Thyroid gland (tissue), 4 donors: ENCODE measurements at regions not wholly inside any gene's neighbourhood (a gene's known extent, or its start where the extent isn't known, plus 50 kb on each side); places are given as distances from the start of the nearest gene placed in this dataset.

Source experiments
- DNase-seq, 2 donors: peaks; one replicate each; pipeline ENCODE4 v3.0.0-alpha.2; 2019
- H3K27ac ChIP-seq, 3 donors: fragments of 200-600 bp; sonication (generic); 1 replicate in 2 of 3; 2 replicates in 1 of 3; pipeline ENCODE4 v1.5.1; 2016 to 2019; ENCODE audit warnings: mild to moderate bottlenecking in 1 of 3, moderate library complexity in 1 of 3
- H3K27me3 ChIP-seq: fragments of 200-600 bp; sonication (generic); one replicate; pipeline ENCODE4 v1.5.1; 2019
- H3K36me3 ChIP-seq, 2 donors: fragments of 200-600 bp; sonication (generic); one replicate each; pipeline ENCODE4 v1.5.1; 2016 to 2019
- H3K4me1 ChIP-seq, 2 donors: fragments of 200-600 bp; sonication (generic); one replicate each; pipeline ENCODE4 v1.5.1; 2017 to 2019
- H3K4me3 ChIP-seq, 3 donors: fragments of 200-600 bp; sonication (generic); replicated peaks in 1 of 3; 1 replicate in 2 of 3; 2 replicates in 1 of 3; pipeline ENCODE4 v1.5.1; 2016; ENCODE audit warnings: mild to moderate bottlenecking in 1 of 3
- H3K9me3 ChIP-seq: fragments of 200-600 bp; sonication (generic); one replicate; pipeline ENCODE4 v1.5.1; 2017
- POLR2A ChIP-seq, 2 donors: fragments of 450-650 bp; IDR thresholded peaks; one replicate each; pipeline ENCODE4 v1.6.1; 2017; ENCODE audit warnings: antibody characterized with exemption in 2 of 2, mild to moderate bottlenecking in 2 of 2, moderate library complexity in 1 of 2
- WGBS, 2 donors: methylation state at CpG; one replicate each; pipeline ENCODE4 v1.1.5; 2017; 5-methylcytosine and 5-hydroxymethylcytosine counted together
- intact Hi-C: fragments of 100-400 bp; cut with DNase I; formaldehyde crosslinking; loops from one replicate; pipeline ENCODE4 v1.15.1; 2023
- TF ChIP-seq, protein P1 (sequence below), 6 experiments: fragments of 200-600 bp in 3 of 6; fragments of 450-650 bp in 3 of 6; sonication (generic) in 3 of 6; IDR thresholded peaks; one replicate each; pipeline ENCODE4 v1.5.1; 2016 to 2019; ENCODE audit warnings: antibody characterized with exemption in 6 of 6, mild to moderate bottlenecking in 2 of 6, inconsistent platforms in 1 of 6, moderate library complexity in 1 of 6

DNA sequence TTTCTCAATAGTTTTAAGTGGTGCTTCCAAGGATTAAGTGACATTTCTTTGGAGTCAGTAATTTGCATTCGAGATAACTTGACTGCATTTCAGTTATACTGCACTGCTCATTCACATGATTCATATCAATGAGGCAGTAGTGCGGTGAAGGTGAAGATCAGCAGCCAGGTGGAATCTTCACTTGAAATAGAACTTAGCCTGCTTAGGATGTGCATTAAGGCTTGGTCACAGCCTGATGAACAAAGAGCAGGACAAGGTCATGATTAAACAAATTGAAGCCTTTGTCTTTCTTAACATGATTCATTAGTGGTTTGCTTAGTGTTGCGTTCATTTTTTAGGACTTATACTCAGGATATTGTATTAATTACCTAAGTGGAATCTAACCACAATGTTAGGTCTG lies 212.1 kb upstream of the GALNTL6 start:
- Histone ChIP-seq H3K4me3 (no peak overlapping the region), H3K27ac (no peak overlapping the region), H3K9me3 (no peaks in the 10 kb centered on the region), H3K36me3 (no peaks in the 10 kb centered on the region), H3K27me3 (no peaks in the 10 kb centered on the region), H3K4me1 (no peaks in the 10 kb centered on the region)
- intact Hi-C loops, result no loop called here
- TF ChIP-seq, protein P1, sequence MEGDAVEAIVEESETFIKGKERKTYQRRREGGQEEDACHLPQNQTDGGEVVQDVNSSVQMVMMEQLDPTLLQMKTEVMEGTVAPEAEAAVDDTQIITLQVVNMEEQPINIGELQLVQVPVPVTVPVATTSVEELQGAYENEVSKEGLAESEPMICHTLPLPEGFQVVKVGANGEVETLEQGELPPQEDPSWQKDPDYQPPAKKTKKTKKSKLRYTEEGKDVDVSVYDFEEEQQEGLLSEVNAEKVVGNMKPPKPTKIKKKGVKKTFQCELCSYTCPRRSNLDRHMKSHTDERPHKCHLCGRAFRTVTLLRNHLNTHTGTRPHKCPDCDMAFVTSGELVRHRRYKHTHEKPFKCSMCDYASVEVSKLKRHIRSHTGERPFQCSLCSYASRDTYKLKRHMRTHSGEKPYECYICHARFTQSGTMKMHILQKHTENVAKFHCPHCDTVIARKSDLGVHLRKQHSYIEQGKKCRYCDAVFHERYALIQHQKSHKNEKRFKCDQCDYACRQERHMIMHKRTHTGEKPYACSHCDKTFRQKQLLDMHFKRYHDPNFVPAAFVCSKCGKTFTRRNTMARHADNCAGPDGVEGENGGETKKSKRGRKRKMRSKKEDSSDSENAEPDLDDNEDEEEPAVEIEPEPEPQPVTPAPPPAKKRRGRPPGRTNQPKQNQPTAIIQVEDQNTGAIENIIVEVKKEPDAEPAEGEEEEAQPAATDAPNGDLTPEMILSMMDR (IDR thresholded peaks at IDR 0.05), result no peak
- no peak for TF ChIP-seq POLR2A (IDR thresholded peaks at IDR 0.05)
- DNase-seq, result no peak
- WGBS, 2 donors, result 69 to 83% methylated on average over 3 of the region's 3 CpGs

DNA sequence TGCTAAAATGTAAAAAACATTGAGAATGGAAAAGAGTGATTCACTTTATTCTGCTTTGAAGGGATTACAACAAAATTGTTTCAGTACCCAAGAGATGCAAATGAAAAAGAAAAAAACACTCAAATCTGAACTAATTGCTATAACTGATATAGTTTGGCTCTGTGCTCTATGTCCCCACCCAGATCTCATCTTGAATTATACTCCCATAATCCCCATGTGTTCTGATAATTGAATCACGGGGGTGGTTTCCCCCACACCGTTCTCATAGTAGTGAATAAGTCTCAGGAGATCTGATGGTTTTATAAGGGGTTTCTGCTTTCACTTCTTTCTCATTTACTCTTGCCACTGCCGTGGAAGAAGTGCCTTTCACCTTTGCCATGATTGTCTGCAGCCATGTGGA lies 213.6 kb upstream of the GALNTL6 start:
- H3K27me3 ChIP-seq, result no peaks in the 10 kb centered on the region
- no peak for TF ChIP-seq POLR2A (IDR thresholded peaks at IDR 0.05)
- TF ChIP-seq, protein P1 (IDR thresholded peaks at IDR 0.05), result no peak
- intact Hi-C loops, result no loop called here
- H3K4me3 ChIP-seq, result no peak overlapping the region
- H3K9me3 ChIP-seq, result no peaks in the 10 kb centered on the region
- no peak overlapping the region for H3K27ac ChIP-seq
- 80 to 83% methylated on average over 3 of the region's 3 CpGs for WGBS, 2 donors
- H3K4me1 ChIP-seq, result no peaks in the 10 kb centered on the region
- no peaks in the 10 kb centered on the region for H3K36me3 ChIP-seq
- no peak for DNase-seq

DNA sequence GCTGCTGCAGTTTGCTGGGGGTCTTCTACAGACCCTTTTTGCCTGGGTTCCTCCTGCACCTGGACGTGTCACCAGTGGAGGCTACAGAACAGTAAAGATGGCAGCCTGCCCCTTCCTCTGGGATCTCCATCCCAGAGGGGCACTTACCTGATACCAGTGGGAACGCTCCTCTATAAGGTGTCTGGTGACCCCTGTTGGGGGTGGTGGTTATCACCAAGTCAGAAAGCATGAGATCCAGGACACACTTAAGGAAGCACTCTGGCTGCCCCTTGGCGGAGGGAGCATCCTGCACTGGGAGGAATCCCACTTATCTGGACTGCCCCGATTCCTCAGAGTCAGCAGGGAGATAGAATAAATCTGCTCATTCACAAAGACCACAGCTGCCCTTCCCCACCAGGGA lies 218.9 kb upstream of the GALNTL6 start:
- WGBS, 2 donors, result 73 to 74% methylated on average over 3 to 4 of the region's 4 CpGs
- no peak for DNase-seq
- intact Hi-C loops, result no loop called here

DNA sequence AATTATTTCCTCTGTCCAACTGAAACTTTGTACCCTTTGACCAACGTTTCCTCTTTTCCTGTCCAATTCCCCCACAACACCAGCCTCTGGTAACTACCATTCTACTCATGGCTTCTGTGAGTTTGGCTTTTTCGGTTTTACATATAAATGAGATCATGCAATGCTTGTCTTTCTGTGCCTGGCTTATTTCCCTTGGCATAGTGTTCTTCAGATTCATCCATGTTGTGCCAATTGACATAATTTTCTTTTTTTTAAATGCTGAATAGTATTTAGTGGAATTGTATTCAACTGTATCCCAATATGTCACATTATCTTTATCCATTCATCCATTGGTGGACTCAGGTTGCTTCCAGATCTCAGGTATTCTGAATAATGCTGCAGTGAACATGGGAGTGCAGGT lies 222.5 kb upstream of the GALNTL6 start:
- no peak overlapping the region for H3K4me3 ChIP-seq
- no peaks in the 10 kb centered on the region for H3K9me3 ChIP-seq
- H3K27ac ChIP-seq, result no peak overlapping the region
- no peak for TF ChIP-seq POLR2A (IDR thresholded peaks at IDR 0.05)
- TF ChIP-seq, protein P1 (IDR thresholded peaks at IDR 0.05), result no peak
- no peaks in the 10 kb centered on the region for H3K4me1 ChIP-seq
- H3K27me3 ChIP-seq, result no peaks in the 10 kb centered on the region
- no peak for DNase-seq
- WGBS, 2 donors, result 62 to 67% methylated on average over 2 of the region's 2 CpGs
- intact Hi-C loops, result no loop called here
- H3K36me3 ChIP-seq, result no peaks in the 10 kb centered on the region

More for the DNA sequence above, 218.9 kb upstream of the GALNTL6 start:
- Histone ChIP-seq H3K27me3 (no peaks in the 10 kb centered on the region), H3K9me3 (no peaks in the 10 kb centered on the region), H3K4me3 (no peak overlapping the region), H3K36me3 (no peaks in the 10 kb centered on the region), H3K4me1 (no peaks in the 10 kb centered on the region), H3K27ac (no peak overlapping the region)
- TF ChIP-seq, protein P1 (IDR thresholded peaks at IDR 0.05), result no peak
- no peak for TF ChIP-seq POLR2A (IDR thresholded peaks at IDR 0.05)

DNA sequence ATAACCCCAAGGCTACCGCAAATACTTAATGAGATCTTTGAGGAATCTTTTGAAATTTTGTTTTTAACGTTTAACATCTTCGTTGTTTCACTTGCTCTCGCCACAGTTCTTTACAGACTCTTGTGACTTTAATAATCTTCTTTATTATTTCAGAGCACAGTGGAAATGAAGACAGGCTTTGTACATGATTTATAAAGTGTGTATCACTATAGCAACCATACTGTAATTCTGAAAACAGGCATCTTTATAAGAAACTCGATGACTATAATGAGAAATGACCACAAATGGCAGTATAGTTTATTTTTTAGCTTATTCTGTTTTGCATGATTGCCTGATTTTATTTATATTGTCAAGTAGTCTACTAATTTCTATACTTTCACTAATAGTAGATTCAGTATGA lies 224.4 kb upstream of the GALNTL6 start:
- no peaks in the 10 kb centered on the region for H3K27me3 ChIP-seq
- no peaks in the 10 kb centered on the region for H3K9me3 ChIP-seq
- TF ChIP-seq POLR2A (IDR thresholded peaks at IDR 0.05), result no peak
- TF ChIP-seq, protein P1 (IDR thresholded peaks at IDR 0.05), result no peak
- no peak overlapping the region for H3K4me3 ChIP-seq
- no peaks in the 10 kb centered on the region for H3K36me3 ChIP-seq
- intact Hi-C loops, result no loop called here
- no peak overlapping the region for H3K27ac ChIP-seq
- 80 to 82% methylated on average over 5 of the region's 5 CpGs for whole genome bisulfite sequencing, 2 donors
- DNase-seq, result no peak
- no peaks in the 10 kb centered on the region for H3K4me1 ChIP-seq
